AG04450 (cell line): ENCODE measurements at regions not wholly inside any gene's neighbourhood (a gene's known extent, or its start where the extent isn't known, plus 50 kb on each side); places are given as distances from the start of the nearest gene placed in this dataset.

Source experiments
- CTCF ChIA-PET: fragments of 300-600, 350-600 bp; formaldehyde crosslinking; extraction: SDS; loops from one replicate; lab custom pipeline; 2022; ENCODE audit warnings: antibody characterized with exemption, inconsistent platforms; lab: Charles Lee
- POLR2A ChIA-PET: fragments of 350-600 bp; formaldehyde crosslinking; extraction: SDS; loops from one replicate; lab custom pipeline; 2021; ENCODE audit warnings: antibody characterized with exemption, inconsistent platforms; lab: Yijun Ruan, JAX
- DNase-seq: peaks from one replicate; pipeline ENCODE4 v3.0.0-alpha.2; 2011; ENCODE audit warnings: low read depth, low spot score
- H3K27ac ChIP-seq: one replicate; pipeline ENCODE4 v1.5.1; 2012; ENCODE audit warnings: low read depth, low read length, control low read depth
- H3K27me3 ChIP-seq: one replicate; pipeline ENCODE4 v1.6.0; 2012; ENCODE audit warnings: low read length; ENCODE audit not compliant: control insufficient read depth, insufficient read depth
- H3K4me3 ChIP-seq: 2 replicates; pipeline ENCODE4 v1.5.1; 2011; ENCODE audit warnings: mild to moderate bottlenecking, low read depth, low read length, control low read depth
- H3K9me3 ChIP-seq: 2 replicates; pipeline ENCODE4 v1.5.1; 2012; ENCODE audit warnings: low read length; ENCODE audit not compliant: control insufficient read depth, insufficient read depth
- TF ChIP-seq, protein P1 (sequence below): IDR thresholded peaks from 2 replicates; pipeline ENCODE4 v1.5.1; 2011; ENCODE audit warnings: low read depth, low read length, control low read depth, inconsistent platforms

- Histone ChIP-seq H3K27me3 (no peaks in the 10 kb centered on the region), H3K27ac (no peak overlapping the region), H3K4me3 (no peak overlapping the region), H3K9me3 (no peaks in the 10 kb centered on the region; the same call in 1 of the 2 replicates)
- TF ChIP-seq, protein P1, sequence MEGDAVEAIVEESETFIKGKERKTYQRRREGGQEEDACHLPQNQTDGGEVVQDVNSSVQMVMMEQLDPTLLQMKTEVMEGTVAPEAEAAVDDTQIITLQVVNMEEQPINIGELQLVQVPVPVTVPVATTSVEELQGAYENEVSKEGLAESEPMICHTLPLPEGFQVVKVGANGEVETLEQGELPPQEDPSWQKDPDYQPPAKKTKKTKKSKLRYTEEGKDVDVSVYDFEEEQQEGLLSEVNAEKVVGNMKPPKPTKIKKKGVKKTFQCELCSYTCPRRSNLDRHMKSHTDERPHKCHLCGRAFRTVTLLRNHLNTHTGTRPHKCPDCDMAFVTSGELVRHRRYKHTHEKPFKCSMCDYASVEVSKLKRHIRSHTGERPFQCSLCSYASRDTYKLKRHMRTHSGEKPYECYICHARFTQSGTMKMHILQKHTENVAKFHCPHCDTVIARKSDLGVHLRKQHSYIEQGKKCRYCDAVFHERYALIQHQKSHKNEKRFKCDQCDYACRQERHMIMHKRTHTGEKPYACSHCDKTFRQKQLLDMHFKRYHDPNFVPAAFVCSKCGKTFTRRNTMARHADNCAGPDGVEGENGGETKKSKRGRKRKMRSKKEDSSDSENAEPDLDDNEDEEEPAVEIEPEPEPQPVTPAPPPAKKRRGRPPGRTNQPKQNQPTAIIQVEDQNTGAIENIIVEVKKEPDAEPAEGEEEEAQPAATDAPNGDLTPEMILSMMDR = no peak
- no peak for DNase-seq
- CTCF ChIA-PET = no interaction called here
- POLR2A ChIA-PET = no interaction called here
These were observed 600.1 kb upstream of the KIRREL3 start for GRCh38 chr11:127600674-127601073.

DNA sequence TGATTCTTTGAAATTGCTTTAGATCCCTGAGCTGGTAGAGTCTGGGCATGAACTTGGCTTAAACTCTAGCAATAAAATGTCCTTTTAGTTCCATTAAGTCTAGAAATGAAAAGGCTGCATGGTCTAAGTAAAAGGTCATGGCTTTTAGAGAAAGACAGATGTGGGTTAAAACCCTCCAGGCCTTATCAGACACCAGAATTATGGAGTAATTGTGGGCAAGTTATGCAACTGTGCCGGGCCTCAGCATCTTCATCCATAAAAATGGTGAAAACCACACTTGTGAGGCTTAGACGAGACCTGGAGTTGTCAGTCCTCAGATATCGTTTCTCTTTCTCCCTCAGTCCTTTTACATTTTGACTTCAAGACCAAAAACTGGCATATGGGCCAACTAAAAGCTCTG, 597.9 kb upstream of the KIRREL3 start:
- DNase-seq = no peak
- Histone ChIP-seq H3K9me3 (no peaks in the 10 kb centered on the region; the same call in 1 of the 2 replicates), H3K27ac (no peak overlapping the region), H3K4me3 (no peak overlapping the region), H3K27me3 (no peaks in the 10 kb centered on the region)
- TF ChIP-seq, protein P1 = no peak
- ChIA-PET POLR2A (no interaction called here), CTCF (no interaction called here)

- Histone ChIP-seq H3K9me3 (no peaks in the 10 kb centered on the region; the same call in 1 of the 2 replicates), H3K27ac (no peak overlapping the region), H3K27me3 (no peaks in the 10 kb centered on the region), H3K4me3 (no peak overlapping the region)
- ChIA-PET CTCF (interaction anchor here (1.0 kb wide), 1 partner anchor 251 kb away, joined by 3 read pairs; no protein-coding TSS in a partner anchor), POLR2A (no interaction called here)
- DNase-seq = no peak
- TF ChIP-seq, protein P1 = no peak
These were observed 595.9 kb upstream of the KIRREL3 start for GRCh38 chr11:127596433-127596832.

GRCh38 chr11:127592371-127592770, 591.8 kb upstream of the KIRREL3 start:
- Histone ChIP-seq H3K4me3 (no peak overlapping the region), H3K27ac (no peak overlapping the region), H3K27me3 (no peaks in the 10 kb centered on the region), H3K9me3 (no peaks in the 10 kb centered on the region)
- no peak for DNase-seq
- POLR2A ChIA-PET = no interaction called here
- CTCF ChIA-PET = no interaction called here
- TF ChIP-seq, protein P1 = no peak

DNA sequence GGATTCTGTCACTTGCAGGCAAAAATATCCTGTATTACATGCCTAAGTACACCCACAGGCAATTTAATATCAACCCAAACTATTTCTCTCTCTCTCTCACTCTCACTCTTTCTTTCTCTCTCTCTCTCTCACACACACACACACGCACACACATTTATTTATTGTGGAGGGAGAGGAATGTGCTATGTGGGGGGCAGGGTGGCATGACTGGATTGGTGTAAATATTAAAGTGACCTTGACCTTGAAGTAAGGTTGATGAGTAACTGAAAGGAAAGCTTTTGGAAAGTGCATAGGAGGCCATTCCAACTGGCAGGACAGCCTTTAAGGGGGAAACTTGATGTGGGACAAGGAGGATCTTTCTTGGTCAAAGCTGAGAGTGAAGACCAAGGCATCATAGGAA, 589.7 kb upstream of the KIRREL3 start:
- CTCF ChIA-PET = no interaction called here
- POLR2A ChIA-PET = no interaction called here

More for the DNA sequence above, 589.7 kb upstream of the KIRREL3 start:
- H3K27me3 ChIP-seq = no peaks in the 10 kb centered on the region
- no peak overlapping the region for H3K27ac ChIP-seq
- no peak overlapping the region for H3K4me3 ChIP-seq
- TF ChIP-seq, protein P1 = no peak
- H3K9me3 ChIP-seq = no peaks in the 10 kb centered on the region
- no peak for DNase-seq
